Ascending aorta (tissue), 2 donors: ENCODE measurements at regions not wholly inside any gene's neighbourhood (a gene's known extent, or its start where the extent isn't known, plus 50 kb on each side); places are given as distances from the start of the nearest gene placed in this dataset.

Experiments used
- DNase-seq, 2 donors: peaks; one replicate each; pipeline ENCODE4 v3.0.0-alpha.2; 2019; ENCODE audit warnings: low spot score in 2 of 2
- H3K27ac ChIP-seq, 2 donors: fragments of 200-600 bp; sonication (generic); one replicate each; pipeline ENCODE4 v1.5.1; 2016 to 2017; ENCODE audit warnings: mild to moderate bottlenecking in 1 of 2
- H3K27me3 ChIP-seq: fragments of 200-600 bp; sonication (generic); one replicate; pipeline ENCODE4 v1.5.1; 2017
- H3K36me3 ChIP-seq, 2 donors: fragments of 200-600 bp; sonication (generic); one replicate each; pipeline ENCODE4 v1.5.1; 2016
- H3K4me1 ChIP-seq, 2 donors: fragments of 200-600 bp; sonication (generic); one replicate each; pipeline ENCODE4 v1.5.1; 2016 to 2017; ENCODE audit warnings: mild to moderate bottlenecking in 1 of 2
- H3K4me3 ChIP-seq, 2 donors: fragments of 200-600 bp; sonication (generic); one replicate each; pipeline ENCODE4 v1.5.1; 2016 to 2017; ENCODE audit warnings: mild to moderate bottlenecking in 1 of 2
- H3K9me3 ChIP-seq, 2 donors: fragments of 200-600 bp; sonication (generic); one replicate each; pipeline ENCODE4 v1.5.1; 2016
- intact Hi-C: fragments of 100-400 bp; cut with DNase I; formaldehyde crosslinking; loops from one replicate; pipeline ENCODE4 v1.15.1; 2023
- TF ChIP-seq, protein P1 (sequence below), 3 experiments: fragments of 200-600 bp in 2 of 3; fragments of 450-650 bp in 1 of 3; sonication (generic) in 2 of 3; IDR thresholded peaks; one replicate each; pipeline ENCODE4 v1.5.1; 2016 to 2019; ENCODE audit warnings: antibody characterized with exemption in 3 of 3, mild to moderate bottlenecking in 1 of 3, moderate library complexity in 1 of 3

DNA sequence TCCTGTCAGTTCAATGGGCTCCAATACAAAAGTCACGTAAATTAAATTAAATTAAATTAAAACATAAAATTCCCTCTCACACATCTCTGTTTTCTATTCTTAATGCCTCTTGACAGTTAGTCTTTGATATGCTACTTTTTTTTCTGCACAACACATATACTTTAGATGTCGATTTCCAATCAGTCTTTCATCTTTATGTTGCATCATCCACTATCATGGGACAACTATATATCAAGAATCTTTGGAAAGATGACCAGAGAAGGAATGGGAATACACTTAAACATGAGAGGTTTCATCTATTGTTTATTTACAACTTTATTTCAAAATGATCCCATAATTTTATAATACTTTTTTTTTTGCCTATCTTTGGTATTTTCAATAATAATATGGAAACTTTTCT, 733.3 kb upstream of the FANCL start:
- Histone ChIP-seq H3K4me3 (no peak overlapping the region), H3K4me1 (no peaks in the 10 kb centered on the region), H3K36me3 (no peaks in the 10 kb centered on the region), H3K9me3 (no peaks in the 10 kb centered on the region), H3K27me3 (no peaks in the 10 kb centered on the region), H3K27ac (no peak overlapping the region)
- intact Hi-C loops, result no loop called here
- no peak for DNase-seq
- TF ChIP-seq, protein P1, sequence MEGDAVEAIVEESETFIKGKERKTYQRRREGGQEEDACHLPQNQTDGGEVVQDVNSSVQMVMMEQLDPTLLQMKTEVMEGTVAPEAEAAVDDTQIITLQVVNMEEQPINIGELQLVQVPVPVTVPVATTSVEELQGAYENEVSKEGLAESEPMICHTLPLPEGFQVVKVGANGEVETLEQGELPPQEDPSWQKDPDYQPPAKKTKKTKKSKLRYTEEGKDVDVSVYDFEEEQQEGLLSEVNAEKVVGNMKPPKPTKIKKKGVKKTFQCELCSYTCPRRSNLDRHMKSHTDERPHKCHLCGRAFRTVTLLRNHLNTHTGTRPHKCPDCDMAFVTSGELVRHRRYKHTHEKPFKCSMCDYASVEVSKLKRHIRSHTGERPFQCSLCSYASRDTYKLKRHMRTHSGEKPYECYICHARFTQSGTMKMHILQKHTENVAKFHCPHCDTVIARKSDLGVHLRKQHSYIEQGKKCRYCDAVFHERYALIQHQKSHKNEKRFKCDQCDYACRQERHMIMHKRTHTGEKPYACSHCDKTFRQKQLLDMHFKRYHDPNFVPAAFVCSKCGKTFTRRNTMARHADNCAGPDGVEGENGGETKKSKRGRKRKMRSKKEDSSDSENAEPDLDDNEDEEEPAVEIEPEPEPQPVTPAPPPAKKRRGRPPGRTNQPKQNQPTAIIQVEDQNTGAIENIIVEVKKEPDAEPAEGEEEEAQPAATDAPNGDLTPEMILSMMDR (IDR thresholded peaks at IDR 0.05), result no peak

DNA sequence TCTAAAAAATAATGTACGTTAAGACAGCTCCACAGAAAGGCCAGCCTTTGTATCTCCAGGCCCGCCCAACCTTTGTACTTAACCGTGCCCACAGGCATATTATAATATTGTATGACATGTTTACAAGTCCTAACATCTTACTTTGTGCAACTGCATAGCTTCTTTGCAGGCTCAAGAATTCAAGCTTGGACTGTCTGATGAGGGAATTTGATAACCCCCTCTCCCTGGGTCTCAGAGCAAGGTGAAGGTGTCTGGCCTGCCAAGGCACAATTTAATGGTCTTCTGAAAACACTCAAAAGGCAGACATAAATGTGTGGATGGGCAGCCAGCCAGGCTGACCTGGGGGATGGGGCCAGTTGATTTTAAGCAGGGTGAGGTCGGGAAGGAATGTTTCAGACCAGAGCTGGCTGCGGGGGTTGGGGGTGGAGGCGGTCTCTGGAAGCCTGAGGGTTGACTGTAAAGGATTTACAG, 732.7 kb upstream of the FANCL start:
- no peak for DNase-seq
- Histone ChIP-seq H3K9me3 (no peaks in the 10 kb centered on the region), H3K4me1 (no peaks in the 10 kb centered on the region), H3K36me3 (no peaks in the 10 kb centered on the region), H3K27ac (no peak overlapping the region), H3K27me3 (no peaks in the 10 kb centered on the region), H3K4me3 (no peak overlapping the region)
- intact Hi-C loops, result no loop called here
- TF ChIP-seq, protein P1 (IDR thresholded peaks at IDR 0.05), result no peak

DNA sequence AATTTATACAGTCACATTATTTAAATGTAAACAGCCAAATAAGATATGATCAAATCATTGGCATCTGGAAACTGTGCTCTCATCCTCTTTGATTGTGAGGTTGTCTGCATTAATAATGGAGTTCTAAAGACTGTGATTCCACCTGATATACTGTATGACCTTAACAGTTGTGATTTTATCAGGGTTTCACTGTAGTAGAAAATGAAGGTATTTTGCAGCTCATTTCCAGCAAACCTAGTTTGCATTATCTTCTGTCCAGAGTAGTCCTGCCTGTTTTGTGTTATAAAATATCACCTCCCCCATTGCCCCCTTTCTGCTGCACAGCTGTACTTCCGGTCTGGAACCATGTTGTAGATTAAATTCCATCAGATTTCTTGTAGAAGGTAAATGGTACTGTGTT, 731.6 kb upstream of the FANCL start:
- H3K36me3 ChIP-seq, result no peaks in the 10 kb centered on the region
- H3K27ac ChIP-seq, result no peak overlapping the region
- no peaks in the 10 kb centered on the region for H3K27me3 ChIP-seq
- no peak for DNase-seq
- no peaks in the 10 kb centered on the region for H3K4me1 ChIP-seq
- intact Hi-C loops, result no loop called here
- TF ChIP-seq, protein P1 (IDR thresholded peaks at IDR 0.05), result no peak
- H3K9me3 ChIP-seq, result no peaks in the 10 kb centered on the region
- no peak overlapping the region for H3K4me3 ChIP-seq

DNA sequence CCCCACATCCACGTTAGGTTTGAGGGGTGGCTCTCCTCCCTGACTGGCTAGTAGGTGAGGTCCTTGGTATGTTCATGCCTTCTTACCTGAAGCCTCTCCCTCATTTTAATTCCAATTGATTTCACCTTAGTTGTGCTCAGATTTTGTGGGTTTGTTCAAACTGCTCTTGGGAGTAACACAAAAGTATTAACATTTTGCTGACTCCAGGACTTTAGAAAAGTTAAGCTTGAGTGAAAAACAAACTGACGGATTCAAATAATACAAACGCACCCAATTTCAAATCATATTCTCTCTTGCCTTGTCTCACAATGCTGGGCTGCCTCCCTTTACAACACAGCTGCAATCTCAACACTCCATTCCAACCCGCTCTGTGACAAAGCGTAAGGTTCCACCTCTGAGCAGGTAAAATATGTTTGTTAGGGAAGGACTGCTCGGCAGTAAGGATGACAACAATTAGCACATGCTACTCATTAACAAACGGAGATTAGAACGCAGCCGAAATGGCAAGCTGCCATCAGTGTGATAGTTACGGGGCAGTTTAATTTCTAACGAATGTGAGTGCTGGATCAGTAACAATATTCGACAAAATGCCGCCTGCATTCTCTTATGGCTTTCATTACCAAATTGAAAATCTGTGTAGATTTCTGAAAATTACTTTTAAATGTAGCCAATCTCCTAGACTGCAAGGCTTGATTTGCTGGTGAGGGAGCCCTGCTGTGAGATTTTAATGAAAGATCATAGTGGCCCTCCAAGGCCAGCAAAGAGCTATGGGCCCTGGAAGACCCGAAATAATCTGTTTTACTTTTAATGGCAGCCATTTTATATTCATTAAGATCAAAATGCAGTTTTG, 730.6 kb upstream of the FANCL start:
- Histone ChIP-seq H3K9me3 (no peaks in the 10 kb centered on the region), H3K36me3 (no peaks in the 10 kb centered on the region), H3K27me3 (no peaks in the 10 kb centered on the region), H3K4me3 (no peak overlapping the region), H3K27ac (no peak overlapping the region), H3K4me1 (no peaks in the 10 kb centered on the region)
- DNase-seq, result no peak
- TF ChIP-seq, protein P1 (IDR thresholded peaks at IDR 0.05), result no peak
- intact Hi-C loops, result no loop called here

DNA sequence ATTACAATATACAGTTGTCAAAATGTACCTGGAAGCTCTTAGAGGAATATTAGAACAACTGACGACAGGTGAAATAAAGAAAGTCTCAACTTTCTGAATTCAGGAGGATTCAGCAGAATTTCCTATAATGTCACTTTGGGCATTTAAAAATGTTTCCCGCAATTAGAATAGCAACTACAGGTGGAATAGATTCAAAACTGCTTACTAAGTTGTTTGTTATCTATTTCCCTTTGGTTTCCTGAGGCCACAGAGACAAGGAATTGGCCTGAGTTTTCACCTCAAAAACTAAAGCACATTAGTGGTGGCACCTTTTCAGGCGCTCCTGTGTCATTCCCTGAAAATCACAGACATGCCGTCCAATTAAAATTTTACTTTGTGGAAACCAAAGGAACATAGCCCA, 729.2 kb upstream of the FANCL start:
- intact Hi-C loops, result no loop called here
- Histone ChIP-seq H3K27ac (no peak overlapping the region), H3K4me1 (no peaks in the 10 kb centered on the region), H3K36me3 (no peaks in the 10 kb centered on the region), H3K9me3 (no peaks in the 10 kb centered on the region), H3K4me3 (no peak overlapping the region), H3K27me3 (no peaks in the 10 kb centered on the region)
- TF ChIP-seq, protein P1 (IDR thresholded peaks at IDR 0.05), result no peak
- DNase-seq, result no peak
